CD14-positive monocyte (primary cell): ENCODE measurements at regions not wholly inside any gene's neighbourhood (a gene's known extent, or its start where the extent isn't known, plus 50 kb on each side); places are given as distances from the start of the nearest gene placed in this dataset.
"Not testable (repeated sequence)": the region's sequence is repeated elsewhere in the genome, so short reads cannot be mapped to it uniquely, and the experiment has no call there.

Source experiments
- DNase-seq, 3 donors: peaks; one replicate each; pipeline ENCODE4 v3.0.0-alpha.2; 2011 to 2022
- H2AFZ ChIP-seq: 2 replicates; pipeline ENCODE4 v1.6.0; 2012; ENCODE audit warnings: mild to moderate bottlenecking, low read depth, low read length, inconsistent platforms; ENCODE audit not compliant: insufficient read depth, poor library complexity, severe bottlenecking
- H3K27ac ChIP-seq, 2 donors: 1 replicate in 1 of 2; 2 replicates in 1 of 2; pipeline ENCODE4 v1.5.1; 2012 to 2013; ENCODE audit warnings: low read length in 2 of 2, control low read depth in 1 of 2, inconsistent platforms in 1 of 2, low read depth in 1 of 2, mild to moderate bottlenecking in 1 of 2
- H3K27me3 ChIP-seq, 2 donors: one replicate each; pipeline versions ENCODE4 v1.6.0 to v1.6.1; 2011 to 2013; ENCODE audit warnings: low read length in 2 of 2; ENCODE audit not compliant: control insufficient read depth in 2 of 2, insufficient read depth in 2 of 2
- H3K36me3 ChIP-seq, 2 donors: replicated peaks in 1 of 2; 1 replicate in 1 of 2; 2 replicates in 1 of 2; pipeline versions ENCODE4 v1.5.1 to v1.6.1; 2012 to 2013; ENCODE audit warnings: low read length in 2 of 2, control low read depth in 1 of 2, inconsistent platforms in 1 of 2, mild to moderate bottlenecking in 1 of 2; ENCODE audit not compliant: insufficient read depth in 2 of 2, control insufficient read depth in 1 of 2
- H3K4me1 ChIP-seq, 2 donors: 1 replicate in 1 of 2; 2 replicates in 1 of 2; pipeline versions ENCODE4 v1.5.1 to v1.6.1; 2012 to 2013; ENCODE audit warnings: low read length in 2 of 2, control low read depth in 1 of 2, inconsistent platforms in 1 of 2, mild to moderate bottlenecking in 1 of 2, moderate library complexity in 1 of 2; ENCODE audit not compliant: insufficient read depth in 2 of 2, control insufficient read depth in 1 of 2
- H3K4me2 ChIP-seq: replicated peaks from 2 replicates; pipeline ENCODE3; 2012; ENCODE audit warnings: low read length, moderate library complexity, mild to moderate bottlenecking; ENCODE audit not compliant: poor library complexity, severe bottlenecking; ENCODE audit errors: extremely low read depth
- H3K4me3 ChIP-seq, 3 experiments: fragments of 200-600 bp in 1 of 3; sonication (generic) in 1 of 3; replicated peaks in 1 of 3; 1 replicate in 2 of 3; 2 replicates in 1 of 3; pipeline ENCODE4 v1.5.1; 2011 to 2013; ENCODE audit warnings: low read length in 3 of 3, mild to moderate bottlenecking in 3 of 3, control low read depth in 2 of 3, low read depth in 2 of 3, inconsistent platforms in 1 of 3, moderate library complexity in 1 of 3
- H3K79me2 ChIP-seq: 2 replicates; pipeline ENCODE4 v1.6.0; 2012; ENCODE audit warnings: mild to moderate bottlenecking, control low read depth, inconsistent platforms, low read length, moderate library complexity; ENCODE audit not compliant: insufficient read depth
- H3K9ac ChIP-seq: 2 replicates; pipeline ENCODE4 v1.6.0; 2017; ENCODE audit warnings: low read length, mild to moderate bottlenecking; ENCODE audit not compliant: insufficient read depth, poor library complexity, severe bottlenecking
- H3K9me3 ChIP-seq, 2 donors: replicated peaks in 1 of 2; 1 replicate in 1 of 2; 2 replicates in 1 of 2; pipeline versions ENCODE4 v1.5.1 to v1.6.1; 2012 to 2013; ENCODE audit warnings: low read length in 2 of 2, control low read depth in 1 of 2; ENCODE audit not compliant: control insufficient read depth in 1 of 2, insufficient read depth in 1 of 2
- H4K20me1 ChIP-seq: 2 replicates; pipeline ENCODE4 v1.6.0; 2012; ENCODE audit warnings: mild to moderate bottlenecking, low read length, control low read depth, moderate library complexity; ENCODE audit not compliant: insufficient read depth
- H3K27ac Mint-ChIP-seq, 7 donors: one replicate each; pipeline ENCODE4 v1.8.0; 2020; ENCODE audit warnings: mild to moderate bottlenecking in 7 of 7, mixed read lengths in 7 of 7, moderate library complexity in 6 of 7, inconsistent platforms in 2 of 7
- H3K27me3 Mint-ChIP-seq, 3 donors: one replicate each; pipeline ENCODE4 v1.8.0; 2021 to 2022; ENCODE audit warnings: low read depth in 3 of 3, mild to moderate bottlenecking in 3 of 3, mixed read lengths in 3 of 3, moderate library complexity in 3 of 3, inconsistent platforms in 1 of 3
- H3K36me3 Mint-ChIP-seq, 2 donors: one replicate each; pipeline ENCODE4 v1.8.0; 2020; ENCODE audit warnings: mixed read lengths in 2 of 2, inconsistent platforms in 1 of 2, mild to moderate bottlenecking in 1 of 2
- H3K4me1 Mint-ChIP-seq: one replicate; pipeline ENCODE4 v1.8.0; 2020; ENCODE audit warnings: mild to moderate bottlenecking, mixed read lengths
- H3K4me3 Mint-ChIP-seq, 2 donors: one replicate each; pipeline ENCODE4 v1.8.0; 2020; ENCODE audit warnings: mild to moderate bottlenecking in 2 of 2, mixed read lengths in 2 of 2, moderate library complexity in 1 of 2
- H3K9me3 Mint-ChIP-seq, 7 donors: one replicate each; pipeline ENCODE4 v1.8.0; 2020 to 2022; ENCODE audit warnings: mixed read lengths in 7 of 7, mild to moderate bottlenecking in 6 of 7, moderate library complexity in 6 of 7, inconsistent platforms in 2 of 7
- WGBS: methylation state at CpG from one replicate; pipeline ENCODE4 v1.1.5; 2013; ENCODE audit warnings: missing lambda C conversion rate; ENCODE audit not compliant: insufficient coverage; 5-methylcytosine and 5-hydroxymethylcytosine counted together
- intact Hi-C, 2 donors: fragments of 100-400 bp; cut with micrococcal nuclease; formaldehyde crosslinking; loops; one replicate each; pipeline versions ENCODE4 v1.15.0 to v1.15.1; 2023
- TF ChIP-seq, protein P1 (sequence below): fragments of 200-600 bp; IDR thresholded peaks from one replicate; pipeline ENCODE4 v1.8.0; 2022; ENCODE audit warnings: antibody characterized with exemption, mild to moderate bottlenecking

DNA sequence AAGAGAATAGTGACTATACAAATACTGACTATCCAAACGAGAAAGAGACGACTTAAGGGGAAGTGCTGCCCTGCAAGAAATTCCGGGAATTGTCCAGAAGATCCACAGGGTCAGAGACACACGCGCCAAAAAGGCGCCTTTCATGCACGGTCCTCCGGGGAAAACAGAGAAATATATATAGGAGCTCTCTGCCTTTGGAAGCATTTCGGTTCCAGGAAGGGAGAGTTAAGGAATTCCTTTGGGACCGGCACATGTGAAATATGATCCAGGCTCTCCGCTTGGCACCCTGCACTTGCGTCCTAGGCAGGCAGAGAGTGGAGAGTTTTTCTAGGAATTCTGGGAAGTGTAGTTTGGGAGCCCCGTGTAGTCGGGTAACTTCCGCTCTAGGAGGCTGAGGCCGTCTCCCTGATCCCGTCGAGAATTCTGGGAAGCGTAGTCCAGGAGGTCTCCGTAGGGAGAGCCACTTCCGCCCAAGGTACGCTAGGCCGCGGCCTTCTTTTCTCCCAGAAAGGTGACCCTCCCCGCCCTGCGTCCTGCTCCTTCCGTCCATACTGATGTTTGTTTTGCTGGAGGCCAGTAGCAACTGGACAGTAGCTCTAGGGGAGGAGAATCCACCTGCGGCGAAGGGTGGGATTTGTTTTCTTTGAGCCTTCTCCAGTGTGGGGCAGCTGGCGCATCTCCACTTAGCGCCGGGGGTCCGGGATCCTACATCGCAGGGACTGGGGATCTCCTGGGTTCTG, 69.4 kb upstream of the GPR39 start:
- 8% methylated on average over 18 of the region's 34 CpGs for WGBS
- H3K36me3 Mint-ChIP-seq, H3K27ac ChIP-seq, intact Hi-C loops, DNase-seq, H4K20me1 ChIP-seq, H3K9ac ChIP-seq, H3K79me2 ChIP-seq, H3K9me3 ChIP-seq, H3K36me3 ChIP-seq, H3K4me1 Mint-ChIP-seq, H3K4me1 ChIP-seq, H3K4me2 ChIP-seq, H3K9me3 Mint-ChIP-seq, H3K27ac Mint-ChIP-seq: not testable (repeated sequence)
- peak overlapping the region; percentile 56 for H2AFZ ChIP-seq
- H3K27me3 ChIP-seq = peaks cover 5 to 20% of the 10 kb centered on the region in 2 donors
- peak overlapping the region; percentile 4 to 58 (median 12) for H3K4me3 ChIP-seq
- Mint-ChIP-seq H3K27me3 (peaks cover 22 to 35% (median 29%) of the 10 kb centered on the region in 3 donors), H3K4me3 (peak overlapping the region; percentile 62 to 84)

- WGBS = no CpG with 5 or more reads among the region's 8 CpGs
- H3K9ac ChIP-seq, H3K4me3 Mint-ChIP-seq, H2AFZ ChIP-seq, H4K20me1 ChIP-seq, H3K36me3 ChIP-seq, H3K79me2 ChIP-seq, intact Hi-C loops, H3K4me1 Mint-ChIP-seq, H3K4me2 ChIP-seq, H3K27ac ChIP-seq, H3K4me1 ChIP-seq, H3K36me3 Mint-ChIP-seq, H3K4me3 ChIP-seq, H3K27ac Mint-ChIP-seq, H3K9me3 ChIP-seq, H3K9me3 Mint-ChIP-seq: not testable (repeated sequence)
- peak; percentile 14 to 23 (median 15) for DNase-seq
- peaks cover 31 to 52% (median 39%) of the 10 kb centered on the region in 3 donors for H3K27me3 Mint-ChIP-seq
- peaks cover 12 to 35% of the 10 kb centered on the region in 2 donors for H3K27me3 ChIP-seq
- TF ChIP-seq, protein P1, sequence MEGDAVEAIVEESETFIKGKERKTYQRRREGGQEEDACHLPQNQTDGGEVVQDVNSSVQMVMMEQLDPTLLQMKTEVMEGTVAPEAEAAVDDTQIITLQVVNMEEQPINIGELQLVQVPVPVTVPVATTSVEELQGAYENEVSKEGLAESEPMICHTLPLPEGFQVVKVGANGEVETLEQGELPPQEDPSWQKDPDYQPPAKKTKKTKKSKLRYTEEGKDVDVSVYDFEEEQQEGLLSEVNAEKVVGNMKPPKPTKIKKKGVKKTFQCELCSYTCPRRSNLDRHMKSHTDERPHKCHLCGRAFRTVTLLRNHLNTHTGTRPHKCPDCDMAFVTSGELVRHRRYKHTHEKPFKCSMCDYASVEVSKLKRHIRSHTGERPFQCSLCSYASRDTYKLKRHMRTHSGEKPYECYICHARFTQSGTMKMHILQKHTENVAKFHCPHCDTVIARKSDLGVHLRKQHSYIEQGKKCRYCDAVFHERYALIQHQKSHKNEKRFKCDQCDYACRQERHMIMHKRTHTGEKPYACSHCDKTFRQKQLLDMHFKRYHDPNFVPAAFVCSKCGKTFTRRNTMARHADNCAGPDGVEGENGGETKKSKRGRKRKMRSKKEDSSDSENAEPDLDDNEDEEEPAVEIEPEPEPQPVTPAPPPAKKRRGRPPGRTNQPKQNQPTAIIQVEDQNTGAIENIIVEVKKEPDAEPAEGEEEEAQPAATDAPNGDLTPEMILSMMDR = peak; percentile 74
These were observed 67.4 kb upstream of the GPR39 start for GRCh38 chr2:132349092-132349687.

DNA sequence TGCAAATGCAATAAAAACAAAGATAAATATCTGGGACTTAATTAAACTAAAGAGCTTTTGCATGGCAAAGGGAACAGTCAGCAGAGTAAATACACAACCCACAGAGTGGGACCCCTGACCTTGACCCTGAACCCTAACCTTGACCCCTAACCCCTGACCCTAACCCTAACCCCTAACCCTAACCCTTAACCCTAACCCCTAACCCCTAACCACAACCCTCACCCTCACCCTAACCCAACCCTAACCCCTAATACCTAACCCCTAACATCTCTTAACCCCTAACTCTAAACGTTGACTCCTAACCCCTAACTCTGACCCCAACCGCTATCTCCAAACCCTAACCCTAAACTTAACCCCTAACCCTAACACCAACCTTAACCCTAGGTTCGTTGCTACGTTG, 64.9 kb upstream of the GPR39 start:
- no CpG with 5 or more reads among the region's 4 CpGs for WGBS
- H3K4me1 Mint-ChIP-seq, H3K9ac ChIP-seq, H3K27ac ChIP-seq, H3K9me3 Mint-ChIP-seq, H3K27ac Mint-ChIP-seq, H3K79me2 ChIP-seq, H3K36me3 Mint-ChIP-seq, H3K4me1 ChIP-seq, H3K9me3 ChIP-seq, H3K4me3 ChIP-seq, H3K4me2 ChIP-seq, H3K36me3 ChIP-seq, H2AFZ ChIP-seq, DNase-seq, H4K20me1 ChIP-seq, intact Hi-C loops: not testable (repeated sequence)
- Mint-ChIP-seq H3K4me3 (peak overlapping the region in 1 of 2 donors; percentile 55), H3K27me3 (peaks cover 38 to 64% (median 39%) of the 10 kb centered on the region in 3 donors)
- H3K27me3 ChIP-seq = peaks cover 12 to 46% of the 10 kb centered on the region in 2 donors

GRCh38 chr2:132352481-132353001, 64.1 kb upstream of the GPR39 start:
- H3K4me1 Mint-ChIP-seq, DNase-seq, H3K36me3 ChIP-seq, H3K9me3 Mint-ChIP-seq, H3K9me3 ChIP-seq, intact Hi-C loops, H3K79me2 ChIP-seq, H2AFZ ChIP-seq, H3K4me1 ChIP-seq, H3K4me2 ChIP-seq, H4K20me1 ChIP-seq, H3K4me3 ChIP-seq, H3K9ac ChIP-seq, H3K36me3 Mint-ChIP-seq, H3K27ac ChIP-seq, H3K27ac Mint-ChIP-seq: not testable (repeated sequence)
- H3K27me3 Mint-ChIP-seq = peaks cover 31 to 58% (median 36%) of the 10 kb centered on the region in 3 donors
- H3K4me3 Mint-ChIP-seq = peak overlapping the region; percentile 48 to 55
- H3K27me3 ChIP-seq = peaks cover 12 to 42% of the 10 kb centered on the region in 2 donors
- WGBS = 1% methylated on average over 43 of the region's 44 CpGs
